Stromal cell of bone marrow (primary cell): ENCODE measurements at regions not wholly inside any gene's neighbourhood (a gene's known extent, or its start where the extent isn't known, plus 50 kb on each side); places are given as distances from the start of the nearest gene placed in this dataset.

ENCODE experiments used
- DNase-seq: peaks from one replicate; pipeline ENCODE4 v3.0.0-alpha.2; 2012; ENCODE audit warnings: low read depth

DNA sequence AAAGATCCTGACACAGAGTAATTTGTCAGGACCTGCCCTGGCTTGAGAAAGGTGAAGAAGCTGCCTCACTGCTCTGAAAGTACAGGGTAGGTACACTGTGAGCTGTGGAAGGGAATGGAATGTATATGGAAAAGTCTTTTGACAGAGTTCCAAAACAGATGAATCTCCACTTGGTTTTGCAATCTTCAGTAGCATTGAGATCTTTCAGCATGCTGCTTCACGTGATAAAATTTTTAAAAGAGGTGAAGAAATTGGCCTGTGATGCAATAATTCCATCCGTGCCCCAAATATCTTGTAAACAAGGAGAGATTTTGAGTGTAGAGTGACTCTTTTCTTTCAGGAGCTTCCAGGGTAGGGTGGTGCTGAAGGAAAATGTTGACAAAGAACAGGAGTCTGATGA is 123.1 kb downstream of the OSR1 start:
- peak; percentile 18 for DNase-seq

DNA sequence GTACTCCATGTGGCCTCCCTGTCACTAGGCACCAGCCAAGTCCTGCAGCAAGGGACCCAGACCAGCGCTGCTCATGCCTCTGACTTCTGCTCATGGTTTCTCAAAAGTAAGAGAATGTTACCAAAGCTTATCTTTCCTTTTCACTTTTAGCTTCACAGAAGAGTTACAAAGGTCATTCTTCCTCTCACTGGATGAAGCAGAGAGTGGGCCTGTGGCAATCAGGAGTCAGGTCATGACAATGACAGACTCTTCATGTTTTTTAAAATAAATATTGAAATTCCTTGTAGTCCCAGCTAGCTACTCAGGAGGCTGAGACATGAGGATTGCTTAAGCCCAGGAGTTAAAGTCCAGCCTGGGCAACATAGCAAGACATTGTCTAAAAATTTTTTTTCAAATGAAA is 126.1 kb downstream of the OSR1 start:
- no peak for DNase-seq

DNA sequence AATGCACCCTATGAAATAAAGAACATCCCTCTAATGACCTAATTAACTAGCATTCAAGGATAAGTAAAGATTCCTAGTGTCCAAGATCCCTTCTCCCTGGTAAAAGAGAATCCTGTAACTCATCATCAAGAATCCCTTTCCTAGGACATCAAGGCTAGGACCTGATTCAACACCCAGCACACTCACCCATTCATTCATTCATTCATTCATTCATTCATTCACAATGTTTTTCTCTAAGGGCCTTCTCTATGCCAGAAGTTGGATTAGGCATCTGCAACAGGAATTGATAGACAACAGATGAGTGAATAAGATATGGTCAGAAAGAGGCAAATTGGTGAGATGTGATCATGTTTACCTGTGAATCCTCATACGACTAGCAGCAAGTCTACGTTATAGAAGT is 126.8 kb downstream of the OSR1 start:
- no peak for DNase-seq

DNA sequence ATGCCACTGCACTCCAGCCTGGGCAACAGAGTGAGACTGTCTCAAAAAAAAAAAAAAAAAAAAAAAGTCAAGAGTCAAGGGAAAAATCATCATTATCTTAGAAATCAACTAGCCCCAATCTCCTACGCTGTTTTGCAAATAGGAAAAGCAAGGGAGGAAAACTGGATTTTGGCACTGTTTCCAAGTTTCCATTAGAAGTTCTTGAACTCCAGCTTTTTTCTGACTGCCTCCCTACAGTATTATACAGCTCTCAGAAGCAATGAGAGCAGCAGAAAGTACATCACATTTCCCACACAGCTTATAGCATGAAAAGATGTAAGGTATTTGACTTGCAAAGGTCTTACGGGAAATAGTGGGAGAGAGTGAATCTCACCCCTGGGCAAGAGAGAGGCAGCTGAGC is 127.8 kb downstream of the OSR1 start:
- DNase-seq, result no peak

DNA sequence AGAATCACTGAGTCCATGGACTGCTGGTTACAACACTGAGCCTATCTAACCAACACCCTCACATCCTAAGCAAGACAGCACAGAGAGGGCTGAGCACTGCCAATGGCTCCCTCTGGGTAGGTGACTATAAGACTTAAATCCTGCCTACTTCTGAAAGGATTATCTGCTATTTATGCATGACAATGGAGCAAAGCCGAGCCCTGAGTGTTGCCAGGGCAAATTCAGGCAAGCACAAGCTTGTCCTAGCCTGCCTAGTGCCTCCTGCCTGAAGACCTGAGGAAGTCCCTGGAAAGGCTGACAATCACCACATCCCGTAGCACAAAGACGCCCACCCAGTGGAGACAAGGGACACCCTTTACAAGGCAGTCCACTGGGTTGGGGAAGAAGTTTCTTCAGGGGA is 129.7 kb downstream of the OSR1 start:
- no peak for DNase-seq

DNA sequence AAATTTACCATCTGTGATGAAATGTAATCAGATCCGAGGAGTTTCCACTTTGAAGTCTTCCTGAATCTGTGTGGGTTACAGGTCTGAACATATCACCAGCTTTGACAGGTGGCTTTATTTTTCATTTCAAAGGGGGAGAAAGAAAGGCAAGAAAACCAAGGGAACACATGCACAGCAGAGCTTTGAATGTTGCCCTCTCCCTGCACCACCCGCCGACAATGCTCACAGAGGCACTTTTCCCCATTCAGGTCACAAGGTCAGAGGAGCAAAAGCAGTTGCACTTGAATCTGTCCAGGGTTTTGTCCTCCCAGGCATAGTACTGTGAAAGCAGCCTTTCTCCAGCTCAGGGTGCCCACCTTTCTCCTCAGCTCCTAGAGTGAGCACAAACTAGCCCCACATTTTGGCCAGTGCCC is 130.2 kb downstream of the OSR1 start:
- DNase-seq, result no peak

DNA sequence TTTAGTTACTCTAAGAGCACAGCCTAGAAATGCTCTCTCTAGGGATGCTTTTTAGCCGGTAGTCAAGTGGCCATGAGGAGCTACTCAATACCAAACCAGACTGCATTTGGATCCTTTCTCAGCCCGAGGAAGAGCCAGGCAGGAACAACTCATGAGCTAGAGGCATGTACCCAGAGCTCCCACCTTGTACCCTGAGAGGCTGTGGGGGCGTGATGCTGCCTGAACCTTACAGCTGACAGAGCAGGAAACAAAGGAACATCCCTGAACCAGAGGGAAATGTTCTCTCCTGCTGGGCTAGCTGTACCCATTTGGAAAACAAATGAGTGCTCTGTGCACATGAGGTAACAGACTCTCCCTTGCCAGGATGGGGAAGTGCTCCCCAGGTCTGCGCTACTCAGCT is 131.6 kb downstream of the OSR1 start:
- no peak for DNase-seq

DNA sequence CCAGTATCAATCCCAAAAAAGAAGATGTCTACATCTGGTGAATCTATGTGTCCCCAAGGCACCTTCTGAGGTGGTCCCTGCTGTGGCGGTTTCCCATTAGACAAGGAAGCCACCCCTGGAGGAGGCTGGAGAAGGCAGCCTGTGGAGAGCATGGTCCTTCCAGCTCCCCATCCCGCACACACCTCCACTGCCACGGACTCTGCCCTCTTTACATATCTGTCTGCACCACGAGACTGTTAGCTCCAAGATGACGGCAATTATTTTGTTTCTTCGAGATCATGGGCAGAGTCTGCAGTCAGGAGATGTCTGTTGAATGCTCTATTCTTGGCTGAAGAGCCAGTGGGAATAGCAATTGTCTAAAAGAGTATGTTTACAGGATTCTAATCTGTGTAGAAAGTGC is 132.0 kb downstream of the OSR1 start:
- no peak for DNase-seq

DNA sequence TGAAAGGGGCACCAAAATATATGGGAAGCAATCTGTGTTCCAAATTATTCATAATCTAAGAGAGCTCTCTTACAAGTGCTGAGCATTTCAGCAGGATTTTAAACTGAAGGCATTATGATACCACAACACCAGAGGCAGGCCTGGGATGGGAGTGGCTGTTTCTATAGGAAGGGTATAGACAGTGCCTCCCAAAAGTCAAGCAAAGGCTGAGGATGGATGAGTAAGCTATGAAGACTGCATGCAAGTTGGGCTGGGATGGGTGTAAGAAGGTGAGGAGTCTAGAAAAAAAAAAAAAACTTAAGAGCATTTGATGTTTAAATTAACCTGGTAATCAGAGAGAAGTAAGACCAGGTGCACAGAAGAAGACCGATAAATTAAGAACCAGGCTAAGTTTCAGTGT is 132.5 kb downstream of the OSR1 start:
- DNase-seq, result no peak

DNA sequence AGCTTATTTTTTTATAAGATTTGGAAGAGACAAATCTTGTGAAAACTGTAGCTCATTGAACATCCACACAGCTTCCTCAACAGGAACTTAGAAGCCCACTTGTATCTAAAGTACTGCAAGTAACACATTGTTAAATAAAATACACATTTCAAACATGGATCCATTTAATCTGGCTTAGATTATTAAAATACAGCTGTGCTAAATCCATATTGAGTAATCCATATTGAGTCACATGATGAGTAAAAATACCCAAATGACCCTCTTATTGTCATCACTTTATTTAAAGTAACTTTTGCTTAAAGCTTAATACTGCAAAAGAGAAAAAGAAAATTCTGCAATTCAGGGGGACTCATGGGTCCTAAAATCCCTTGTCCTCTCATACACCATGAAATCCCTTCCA is 133.3 kb downstream of the OSR1 start:
- DNase-seq, result no peak

DNA sequence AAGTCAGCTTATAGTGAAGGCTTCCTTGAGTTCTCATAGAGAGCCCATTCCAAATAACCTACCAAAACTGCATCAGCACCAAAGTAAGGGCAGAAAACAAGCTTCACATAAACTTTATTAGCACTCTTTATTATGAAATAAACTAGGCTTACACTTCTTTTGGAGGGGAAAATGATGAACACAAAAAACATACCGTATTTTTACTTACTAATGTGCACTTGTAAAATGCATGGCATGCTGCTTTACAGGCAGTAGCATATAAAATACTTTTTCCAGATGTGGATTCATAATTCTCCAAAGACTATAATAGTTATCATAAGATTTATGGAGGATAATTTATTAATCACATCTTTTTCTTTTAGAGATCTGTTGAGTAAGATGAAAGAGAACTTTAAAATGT is 133.9 kb downstream of the OSR1 start:
- no peak for DNase-seq

DNA sequence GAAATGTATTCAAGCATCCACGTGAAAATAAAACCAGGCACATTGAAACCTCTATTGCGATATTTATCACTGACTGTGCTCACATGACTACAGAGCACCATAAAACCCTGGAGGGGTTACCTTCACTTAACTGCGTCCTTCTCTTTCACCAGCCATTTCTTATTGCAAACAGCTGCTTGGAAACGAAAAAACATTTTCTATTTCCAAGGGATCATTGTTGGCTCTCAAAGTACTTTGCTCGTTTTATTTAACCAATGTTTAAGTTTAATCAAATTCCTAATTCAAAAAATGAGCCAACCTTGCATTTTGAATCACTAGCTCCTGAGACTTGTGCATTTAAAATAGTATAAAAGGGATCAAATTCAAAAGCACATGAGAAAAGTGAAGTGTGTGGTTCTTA is 134.4 kb downstream of the OSR1 start:
- DNase-seq, result no peak

DNA sequence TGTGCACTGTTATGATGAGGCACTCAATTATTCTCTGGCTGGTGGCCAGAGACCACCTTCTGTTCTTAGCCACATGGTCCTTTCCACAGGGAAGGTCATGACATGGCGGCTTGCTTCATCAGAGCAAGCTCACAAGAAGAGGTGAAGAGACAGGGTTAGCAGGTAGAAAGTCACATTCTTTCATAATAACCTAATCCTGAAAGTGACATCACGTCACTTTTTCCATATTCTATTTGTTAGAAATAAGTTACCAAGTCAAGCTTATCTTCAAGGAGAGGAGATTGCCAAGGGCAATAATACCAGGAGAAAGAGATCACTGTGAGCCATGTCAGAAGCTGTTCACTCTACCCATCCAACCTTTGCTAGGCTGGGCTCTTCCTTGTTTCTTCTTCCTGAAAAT is 139.4 kb downstream of the OSR1 start:
- no peak for DNase-seq

DNA sequence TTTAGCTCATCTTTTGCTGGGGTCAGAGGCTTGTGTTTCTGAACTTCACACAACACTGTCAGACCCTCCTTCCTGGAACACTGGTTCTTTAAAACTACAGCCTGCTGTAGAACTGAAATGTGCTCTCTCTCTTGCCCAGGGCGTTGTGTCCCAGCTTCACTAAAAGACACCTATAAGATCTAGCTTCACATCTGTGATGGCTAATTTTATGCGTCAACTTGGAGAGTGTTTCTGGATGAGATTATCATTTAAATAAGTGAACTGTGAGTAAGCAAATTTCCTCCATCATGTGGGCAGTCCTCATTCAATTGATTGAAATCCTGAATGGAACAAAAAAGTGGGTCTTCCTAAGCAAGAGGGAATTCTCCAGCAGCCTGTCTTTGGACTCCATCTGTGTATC is 140.3 kb downstream of the OSR1 start:
- no peak for DNase-seq

DNA sequence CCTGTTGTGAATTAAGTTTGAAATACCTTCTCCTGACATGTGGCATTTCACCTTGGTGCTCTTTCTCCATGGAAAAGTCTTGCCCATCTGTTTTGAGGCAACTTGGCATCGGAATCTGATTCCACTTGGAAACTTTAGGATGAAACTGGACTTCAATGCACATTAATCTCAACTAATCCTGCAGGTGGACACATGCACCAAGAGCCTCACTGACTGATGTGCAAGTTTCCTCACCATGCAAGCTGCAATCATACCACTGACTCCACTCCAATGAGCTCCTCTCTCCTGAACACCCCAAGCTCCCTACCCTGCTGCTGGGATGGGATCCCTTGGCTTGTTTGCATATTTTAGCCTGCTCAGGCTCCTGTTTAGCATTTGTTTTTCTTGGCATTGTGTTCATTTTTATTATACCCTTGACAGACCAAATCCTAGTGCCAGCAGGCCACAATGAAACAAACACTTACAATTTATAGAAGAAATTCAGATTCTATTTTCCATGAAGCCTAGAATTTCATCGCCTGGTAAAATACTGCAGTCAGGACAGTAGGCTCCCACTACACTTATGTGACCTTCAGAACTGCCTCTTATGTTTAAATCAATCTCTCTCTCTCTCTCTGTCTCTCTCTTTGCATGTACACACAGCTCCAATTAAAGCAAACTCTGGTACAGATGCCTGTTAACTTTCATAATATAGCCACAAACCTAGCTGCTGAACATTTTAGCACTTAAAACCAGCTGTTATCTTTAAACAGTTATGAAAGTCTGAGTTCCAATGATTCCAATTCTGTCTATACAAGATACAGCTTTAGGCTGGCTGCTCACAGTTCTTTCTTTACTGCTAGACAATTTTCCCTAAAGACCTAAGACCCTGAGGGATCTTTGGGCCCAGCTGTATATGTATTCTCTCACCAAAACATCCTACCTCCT is 141.5 kb downstream of the OSR1 start:
- no peak for DNase-seq

DNA sequence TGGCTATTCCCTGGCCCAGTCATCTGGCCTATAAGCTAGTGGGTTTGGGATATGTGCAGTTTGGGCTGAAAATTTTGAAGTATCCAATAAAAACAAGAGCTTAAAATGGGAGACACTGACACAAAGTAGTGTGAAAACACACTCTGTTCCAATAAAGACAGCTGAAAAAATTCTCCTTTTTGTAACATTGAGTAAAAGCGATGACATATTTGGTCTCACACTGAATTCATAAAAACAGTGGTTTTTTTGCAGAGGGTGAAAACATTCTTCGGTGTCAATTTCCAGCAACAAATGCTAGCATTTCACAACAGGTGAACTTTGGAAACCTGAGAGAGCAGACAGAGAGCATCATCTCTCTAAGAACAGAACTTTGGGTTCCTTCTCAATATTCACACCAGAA is 142.2 kb downstream of the OSR1 start:
- DNase-seq, result no peak

DNA sequence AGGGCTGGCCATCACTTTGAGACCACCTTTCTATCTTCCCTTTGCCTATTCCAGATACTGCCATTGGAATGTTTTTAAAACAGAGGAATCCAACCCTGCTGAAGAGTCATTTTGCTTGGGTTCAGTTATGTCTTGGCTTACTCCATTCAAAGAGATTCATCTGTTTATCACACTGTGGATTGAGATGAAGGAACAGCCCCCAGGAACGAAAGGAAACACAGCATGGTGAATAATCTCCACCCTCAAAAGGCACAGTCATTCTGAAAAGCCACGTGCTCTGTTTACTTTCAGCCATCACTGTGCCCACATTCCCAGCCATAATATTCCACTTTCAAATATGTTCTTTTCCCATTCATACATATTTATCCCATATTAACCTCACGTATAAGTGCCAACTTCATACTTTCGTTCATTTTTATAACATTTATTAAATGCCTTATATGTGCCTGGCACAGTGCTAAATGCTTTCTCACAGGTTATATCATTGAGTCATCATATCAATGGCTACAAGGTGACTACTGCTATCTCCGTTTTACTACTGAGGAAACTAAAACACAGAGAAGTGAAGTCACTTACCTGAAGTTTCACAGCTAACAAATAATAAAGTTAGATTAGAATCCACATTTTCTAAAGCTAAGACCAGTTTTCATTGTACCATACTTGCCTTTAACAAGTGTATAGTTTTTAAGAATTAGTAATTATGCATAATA is 143.6 kb downstream of the OSR1 start:
- no peak for DNase-seq

DNA sequence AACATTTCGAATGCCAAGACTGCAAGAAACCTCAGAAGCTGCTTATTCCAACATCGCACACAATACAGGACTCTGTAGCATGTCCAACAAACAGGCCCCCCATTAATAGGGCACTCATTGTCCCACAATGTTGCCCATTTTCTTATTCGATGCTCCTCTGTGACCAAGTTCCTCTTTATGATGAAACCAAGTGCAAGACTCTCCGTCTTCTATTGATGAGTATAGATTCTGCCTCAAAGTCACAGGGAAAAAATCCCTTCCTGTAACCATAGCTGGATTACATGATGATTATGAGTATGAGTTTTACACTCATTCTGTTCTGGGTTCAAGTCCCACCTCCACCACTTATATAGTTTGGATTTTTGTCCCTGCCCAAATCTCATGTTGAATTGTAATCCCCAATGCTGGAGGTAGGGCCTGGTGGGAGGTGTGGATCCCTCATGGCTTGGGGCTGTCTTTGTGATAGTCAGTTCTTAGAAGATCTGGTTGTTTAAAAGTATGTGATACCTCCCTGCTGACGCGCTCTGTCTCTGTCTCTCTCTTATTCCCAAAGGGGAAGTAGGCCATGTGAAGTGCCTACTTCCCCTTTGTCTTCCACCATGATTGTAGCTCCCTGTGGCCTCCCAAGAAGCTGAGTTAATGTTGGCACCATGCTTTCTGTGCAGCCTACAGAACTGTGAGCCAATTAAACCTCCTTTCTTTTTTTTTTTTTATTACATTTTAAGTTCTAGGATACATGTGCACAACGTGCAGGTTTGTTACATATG is 148.7 kb downstream of the OSR1 start:
- no peak for DNase-seq

DNA sequence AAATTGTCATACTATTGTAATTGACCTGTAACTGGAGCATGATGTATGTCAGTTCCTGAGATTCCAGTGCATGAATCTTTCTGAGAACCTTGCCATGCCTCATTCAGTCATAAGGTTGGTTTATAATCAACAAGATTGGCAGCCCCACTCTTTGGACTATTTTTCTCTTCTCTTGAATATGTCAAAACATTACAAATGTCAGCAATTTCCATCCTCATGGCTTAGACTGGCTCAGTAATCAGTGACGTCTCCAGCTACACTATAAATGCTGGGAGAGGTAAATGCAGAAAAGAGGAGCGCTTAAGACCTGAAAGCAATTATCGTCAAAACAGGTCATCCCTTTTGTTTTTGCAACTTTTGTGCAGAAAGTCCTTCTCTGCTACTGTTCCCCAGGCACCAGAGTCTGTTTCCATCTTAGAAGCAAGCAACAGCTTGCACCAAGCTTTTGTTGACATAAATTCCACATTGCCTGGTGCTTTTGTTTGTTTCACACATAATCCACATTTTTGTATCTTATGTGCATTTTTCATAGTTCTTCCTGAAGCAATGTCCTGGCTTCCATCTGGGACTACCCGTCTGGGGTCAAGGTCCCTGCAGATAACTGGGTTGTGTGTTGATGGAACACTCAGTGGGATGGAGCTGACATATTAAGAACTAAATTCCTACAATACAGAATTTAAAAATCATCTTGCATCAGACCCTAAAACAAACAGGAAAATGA is 149.8 kb downstream of the OSR1 start:
- DNase-seq, result no peak

DNA sequence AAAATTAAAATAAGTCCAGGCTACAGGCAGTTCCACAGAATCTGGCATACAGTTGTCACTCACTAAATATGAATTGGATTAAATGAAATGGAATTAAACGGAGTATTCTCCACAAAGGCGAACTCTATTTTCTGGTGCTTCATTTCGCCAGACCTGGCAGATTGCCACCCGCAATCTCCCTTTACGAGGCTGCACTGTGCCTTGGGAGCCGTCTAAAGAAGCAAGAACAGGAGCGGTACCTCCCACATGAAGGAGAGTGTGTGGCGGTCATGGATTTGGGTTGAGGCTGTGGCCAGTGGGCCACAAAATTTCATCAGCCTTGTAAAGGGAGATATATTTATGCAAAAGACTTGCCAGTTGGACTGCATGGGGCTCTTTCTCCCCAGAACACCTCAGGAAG is 151.0 kb downstream of the OSR1 start:
- DNase-seq, result no peak

DNA sequence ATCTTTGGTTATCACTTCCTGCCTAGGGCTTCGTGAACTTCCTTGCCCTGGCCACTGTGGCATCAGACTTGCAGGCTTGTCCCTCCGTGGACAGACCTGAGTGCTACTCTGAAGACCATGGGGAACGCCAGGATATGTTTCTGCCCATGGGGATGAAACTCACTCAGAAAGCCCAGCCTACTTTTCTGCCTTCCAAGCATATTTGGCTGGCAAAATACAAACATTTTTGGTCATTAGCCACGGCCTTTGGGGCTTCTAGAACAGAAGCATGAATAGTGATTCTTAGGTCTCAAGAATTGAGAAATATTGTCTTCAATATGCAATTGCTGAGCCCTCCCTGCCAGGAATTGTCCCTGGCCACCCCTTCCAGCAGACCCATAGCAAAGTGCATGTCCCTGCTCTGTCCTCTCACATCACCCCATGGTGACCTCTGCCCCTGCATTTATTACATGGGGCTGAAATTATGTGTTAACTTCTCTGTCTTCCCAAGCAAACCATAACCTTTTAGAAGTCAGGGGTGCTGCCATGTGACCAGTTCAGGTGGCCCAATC is 152.4 kb downstream of the OSR1 start:
- DNase-seq, result no peak

DNA sequence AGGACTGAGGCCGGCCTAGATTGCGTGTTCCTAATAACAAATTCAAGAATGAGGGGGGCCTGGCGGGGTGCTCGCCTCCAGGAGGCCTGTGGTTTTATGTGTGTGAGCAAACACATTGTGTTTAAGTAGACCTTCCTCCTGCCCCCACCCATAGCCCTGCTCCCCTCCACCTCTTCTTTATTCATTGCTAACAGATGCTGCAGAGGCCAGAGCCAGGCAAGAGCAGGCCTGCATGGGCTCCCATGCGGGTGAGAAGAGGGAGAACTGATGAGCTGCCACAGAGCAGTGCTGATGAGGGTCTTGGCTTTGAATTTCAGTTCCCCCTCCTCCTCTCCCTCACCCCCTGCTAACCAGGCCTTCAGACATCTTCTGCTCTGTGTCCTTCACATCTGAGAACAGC is 154.6 kb downstream of the OSR1 start:
- no peak for DNase-seq
